Breast epithelium (tissue), 4 donors: ENCODE measurements at regions not wholly inside any gene's neighbourhood (a gene's known extent, or its start where the extent isn't known, plus 50 kb on each side); places are given as distances from the start of the nearest gene placed in this dataset.

Experiments
- DNase-seq, 2 donors: peaks; one replicate each; pipeline ENCODE4 v3.0.0-alpha.2; 2019; ENCODE audit warnings: low spot score in 2 of 2
- H3K27ac ChIP-seq, 2 donors: fragments of 200-600 bp; sonication (generic) in 1 of 2; one replicate each; pipeline ENCODE4 v1.5.1; 2016 to 2019; ENCODE audit warnings: mild to moderate bottlenecking in 1 of 2
- H3K27me3 ChIP-seq, 2 donors: fragments of 200-600 bp; sonication (generic) in 1 of 2; one replicate each; pipeline versions ENCODE4 v1.5.1 to v1.6.0; 2017 to 2019; ENCODE audit warnings: control low read depth in 1 of 2, mild to moderate bottlenecking in 1 of 2
- H3K36me3 ChIP-seq: fragments of 200-600 bp; one replicate; pipeline ENCODE4 v1.5.1; 2019
- H3K4me1 ChIP-seq, 2 donors: fragments of 200-600 bp; sonication (generic); one replicate each; pipeline ENCODE4 v1.5.1; 2016 to 2019; ENCODE audit warnings: control low read depth in 1 of 2
- H3K4me3 ChIP-seq, 3 donors: fragments of 200-600 bp; sonication (generic); 1 replicate in 2 of 3; 2 replicates in 1 of 3; pipeline ENCODE4 v1.5.1; 2016 to 2019; ENCODE audit warnings: mild to moderate bottlenecking in 3 of 3, moderate library complexity in 2 of 3
- H3K9me3 ChIP-seq, 2 donors: fragments of 200-600 bp; sonication (generic) in 1 of 2; one replicate each; pipeline ENCODE4 v1.5.1; 2016 to 2019; ENCODE audit warnings: control low read depth in 1 of 2
- POLR2A ChIP-seq: fragments of 450-650 bp; IDR thresholded peaks from one replicate; pipeline ENCODE4 v1.6.1; 2016; ENCODE audit warnings: antibody characterized with exemption, mild to moderate bottlenecking, moderate library complexity
- POLR2AphosphoS5 ChIP-seq, 3 donors: sonication (generic); formaldehyde crosslinking; IDR thresholded peaks; one replicate each; pipeline ENCODE4 v1.6.1; 2017; ENCODE audit warnings: antibody characterized with exemption in 3 of 3
- intact Hi-C: fragments of 100-400 bp; cut with DNase I; formaldehyde crosslinking; loops from one replicate; pipeline ENCODE4 v1.15.1; 2023; ENCODE audit warnings: low total_unique reads
- TF ChIP-seq, protein P1 (sequence below), 3 donors: fragments of 450-650 bp; IDR thresholded peaks; one replicate each; pipeline ENCODE4 v1.5.1; 2016 to 2017; ENCODE audit warnings: antibody characterized with exemption in 3 of 3, mild to moderate bottlenecking in 3 of 3, moderate library complexity in 3 of 3

DNA sequence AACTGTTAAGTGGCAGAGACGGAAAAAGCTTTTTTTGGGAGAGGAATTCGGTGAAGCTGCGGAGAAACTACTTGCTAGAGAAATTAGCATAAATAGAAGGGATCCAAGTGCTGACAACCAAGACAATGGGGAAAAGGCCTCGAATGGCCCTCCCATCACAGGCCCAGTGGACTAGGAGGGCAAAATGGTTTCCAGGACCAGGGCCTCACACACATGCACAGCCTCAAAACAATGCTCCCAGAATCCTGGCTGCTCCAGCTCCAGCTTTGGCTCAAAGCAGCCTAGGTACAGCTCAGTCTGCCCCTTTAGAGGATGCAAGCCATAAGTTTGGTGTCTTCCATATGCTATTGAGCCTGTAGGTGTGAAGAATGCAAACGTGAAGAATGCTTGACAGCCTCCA, 388.2 kb downstream of the OTOL1 start:
- Histone ChIP-seq H3K4me1 (no peaks in the 10 kb centered on the region), H3K27ac (no peak overlapping the region), H3K27me3 (no peaks in the 10 kb centered on the region), H3K36me3 (no peaks in the 10 kb centered on the region), H3K9me3 (peaks cover 7 to 14% of the 10 kb centered on the region in 2 donors), H3K4me3 (no peak overlapping the region)
- no peak for DNase-seq
- TF ChIP-seq POLR2AphosphoS5 (IDR thresholded peaks at IDR 0.05) (no peak), POLR2A (no peak)
- TF ChIP-seq, protein P1, sequence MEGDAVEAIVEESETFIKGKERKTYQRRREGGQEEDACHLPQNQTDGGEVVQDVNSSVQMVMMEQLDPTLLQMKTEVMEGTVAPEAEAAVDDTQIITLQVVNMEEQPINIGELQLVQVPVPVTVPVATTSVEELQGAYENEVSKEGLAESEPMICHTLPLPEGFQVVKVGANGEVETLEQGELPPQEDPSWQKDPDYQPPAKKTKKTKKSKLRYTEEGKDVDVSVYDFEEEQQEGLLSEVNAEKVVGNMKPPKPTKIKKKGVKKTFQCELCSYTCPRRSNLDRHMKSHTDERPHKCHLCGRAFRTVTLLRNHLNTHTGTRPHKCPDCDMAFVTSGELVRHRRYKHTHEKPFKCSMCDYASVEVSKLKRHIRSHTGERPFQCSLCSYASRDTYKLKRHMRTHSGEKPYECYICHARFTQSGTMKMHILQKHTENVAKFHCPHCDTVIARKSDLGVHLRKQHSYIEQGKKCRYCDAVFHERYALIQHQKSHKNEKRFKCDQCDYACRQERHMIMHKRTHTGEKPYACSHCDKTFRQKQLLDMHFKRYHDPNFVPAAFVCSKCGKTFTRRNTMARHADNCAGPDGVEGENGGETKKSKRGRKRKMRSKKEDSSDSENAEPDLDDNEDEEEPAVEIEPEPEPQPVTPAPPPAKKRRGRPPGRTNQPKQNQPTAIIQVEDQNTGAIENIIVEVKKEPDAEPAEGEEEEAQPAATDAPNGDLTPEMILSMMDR (IDR thresholded peaks at IDR 0.05) = no peak
- intact Hi-C loops = no loop called here

DNA sequence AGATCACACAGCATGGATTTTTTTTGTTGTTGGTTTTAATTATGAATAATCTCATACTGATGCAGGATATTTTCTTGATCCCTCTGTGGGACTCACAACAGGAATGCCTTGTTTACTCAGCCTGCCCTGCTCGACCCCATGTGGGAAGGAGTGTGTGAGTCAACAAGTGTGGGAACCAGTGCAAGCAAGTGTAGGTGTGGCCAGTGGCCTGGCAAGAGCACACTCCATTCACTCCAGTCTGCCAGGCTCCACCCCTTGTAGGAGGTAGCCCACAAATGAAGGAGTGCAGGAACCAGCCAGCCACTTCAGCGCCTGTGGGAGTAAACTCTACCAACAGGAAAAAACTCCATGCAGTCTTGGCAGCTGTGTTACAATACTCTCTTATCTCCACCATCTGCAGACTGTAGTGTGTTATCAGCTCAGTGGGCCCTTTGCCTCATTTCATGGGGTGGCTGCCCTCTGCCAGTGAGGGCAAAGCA, 393.6 kb downstream of the OTOL1 start:
- no peak for DNase-seq
- Histone ChIP-seq H3K27ac (no peak overlapping the region), H3K9me3 (peaks cover 2 to 15% of the 10 kb centered on the region in 2 donors), H3K4me1 (no peaks in the 10 kb centered on the region), H3K36me3 (no peaks in the 10 kb centered on the region), H3K4me3 (no peak overlapping the region), H3K27me3 (no peaks in the 10 kb centered on the region)
- intact Hi-C loops = no loop called here
- TF ChIP-seq POLR2A (no peak), POLR2AphosphoS5 (IDR thresholded peaks at IDR 0.05) (no peak)
- TF ChIP-seq, protein P1 (IDR thresholded peaks at IDR 0.05) = no peak

DNA sequence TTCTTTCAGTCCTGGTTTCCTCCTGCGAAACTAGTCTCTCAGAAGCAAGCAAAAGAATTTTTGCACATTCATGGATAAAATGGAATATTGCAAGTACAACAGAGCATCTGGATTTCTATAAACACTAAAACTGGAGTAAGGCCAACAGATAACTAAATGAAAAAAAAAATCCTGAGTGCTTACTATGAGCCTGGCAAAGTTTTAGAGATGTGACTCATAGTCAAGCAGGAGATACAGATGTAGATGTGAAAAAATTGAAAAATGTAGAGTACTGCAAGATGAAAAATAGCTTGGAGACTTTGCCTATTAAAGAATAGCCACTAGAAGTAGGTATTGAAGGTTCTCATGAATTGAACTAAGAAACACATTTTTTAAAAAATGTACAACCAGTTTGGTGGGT, 397.4 kb downstream of the OTOL1 start:
- peaks cover 0 to 8% of the 10 kb centered on the region in 2 donors for H3K9me3 ChIP-seq
- no peaks in the 10 kb centered on the region for H3K4me1 ChIP-seq
- no peak for DNase-seq
- no peak overlapping the region for H3K4me3 ChIP-seq
- intact Hi-C loops = no loop called here
- no peak overlapping the region for H3K27ac ChIP-seq
- TF ChIP-seq POLR2AphosphoS5 (IDR thresholded peaks at IDR 0.05) (no peak), POLR2A (no peak)
- TF ChIP-seq, protein P1 (IDR thresholded peaks at IDR 0.05) = no peak
- H3K36me3 ChIP-seq = no peaks in the 10 kb centered on the region
- no peaks in the 10 kb centered on the region for H3K27me3 ChIP-seq

DNA sequence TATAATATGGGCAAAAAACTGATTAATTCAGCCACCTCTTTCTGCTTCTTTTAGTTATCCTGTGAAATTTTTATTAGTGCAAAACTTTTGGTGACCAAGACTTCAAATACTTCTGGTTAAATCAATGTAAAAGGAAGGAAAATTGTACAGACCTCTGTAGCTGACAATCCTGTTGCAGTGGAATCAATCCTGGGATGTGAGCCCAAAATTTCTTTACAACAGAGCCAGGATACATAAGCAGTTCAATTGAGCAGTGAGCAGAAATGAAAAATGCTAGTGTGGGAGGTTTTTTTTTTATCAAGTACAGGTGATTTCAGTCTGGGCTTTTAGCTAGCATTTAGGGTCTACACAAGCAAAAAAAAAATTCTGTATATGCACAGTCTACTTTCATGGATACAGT, 398.0 kb downstream of the OTOL1 start:
- no peak for DNase-seq
- H3K4me3 ChIP-seq = no peak overlapping the region
- no peaks in the 10 kb centered on the region for H3K4me1 ChIP-seq
- intact Hi-C loops = no loop called here
- no peaks in the 10 kb centered on the region for H3K27me3 ChIP-seq
- H3K9me3 ChIP-seq = peaks cover 0 to 8% of the 10 kb centered on the region in 2 donors
- TF ChIP-seq, protein P1 (IDR thresholded peaks at IDR 0.05) = no peak
- no peak for TF ChIP-seq POLR2AphosphoS5 (IDR thresholded peaks at IDR 0.05)
- no peak for TF ChIP-seq POLR2A
- H3K27ac ChIP-seq = no peak overlapping the region
- H3K36me3 ChIP-seq = no peaks in the 10 kb centered on the region

DNA sequence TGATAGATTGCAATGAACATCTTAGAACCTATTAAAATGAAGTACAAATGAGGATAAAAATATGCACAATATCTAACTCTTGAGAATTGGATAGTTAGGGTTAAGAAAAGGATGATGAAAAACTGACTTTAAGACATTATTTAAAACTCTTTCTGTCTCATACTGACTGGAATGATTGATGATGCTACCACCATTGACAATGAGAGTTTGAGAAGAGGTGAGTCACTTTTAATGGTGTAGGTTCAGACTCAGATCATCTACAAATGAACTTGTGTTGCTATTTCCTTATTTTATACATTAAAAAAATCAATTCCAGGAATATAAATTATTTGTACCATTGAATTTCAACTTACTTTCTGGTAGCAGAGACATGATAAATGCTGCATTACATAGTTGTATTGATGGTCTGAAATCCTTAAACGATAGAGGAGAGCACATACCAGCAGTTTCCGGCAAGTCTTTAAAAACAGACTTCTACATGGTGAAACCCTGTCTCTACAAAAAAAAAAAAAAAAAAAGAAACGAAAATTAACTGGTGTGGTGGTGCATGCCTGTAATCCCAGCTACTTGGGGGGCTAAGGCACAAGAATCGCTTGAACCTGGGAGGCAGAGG, 409.0 kb downstream of the OTOL1 start:
- Histone ChIP-seq H3K4me1 (no peaks in the 10 kb centered on the region), H3K4me3 (no peak overlapping the region), H3K27me3 (no peaks in the 10 kb centered on the region), H3K9me3 (no peaks in the 10 kb centered on the region), H3K27ac (no peak overlapping the region), H3K36me3 (no peaks in the 10 kb centered on the region)
- DNase-seq = no peak
- TF ChIP-seq POLR2A = no peak
- TF ChIP-seq, protein P1 (IDR thresholded peaks at IDR 0.05) = no peak
- no peak for TF ChIP-seq POLR2AphosphoS5 (IDR thresholded peaks at IDR 0.05)
- intact Hi-C loops = no loop called here
